TTC549 (cell line): ENCODE measurements at regions not wholly inside any gene's neighbourhood (a gene's known extent, or its start where the extent isn't known, plus 50 kb on each side); places are given as distances from the start of the nearest gene placed in this dataset.

ENCODE experiments used
- FAIRE-seq: peaks from 2 replicates; lab custom pipeline; 2012; peaks lifted over from hg19 to GRCh38; lab: Jason Lieb, UNC

GRCh38 chr14:27096091-27096490 lies 498.3 kb upstream of the NOVA1 start:
- no peak for FAIRE-seq

DNA sequence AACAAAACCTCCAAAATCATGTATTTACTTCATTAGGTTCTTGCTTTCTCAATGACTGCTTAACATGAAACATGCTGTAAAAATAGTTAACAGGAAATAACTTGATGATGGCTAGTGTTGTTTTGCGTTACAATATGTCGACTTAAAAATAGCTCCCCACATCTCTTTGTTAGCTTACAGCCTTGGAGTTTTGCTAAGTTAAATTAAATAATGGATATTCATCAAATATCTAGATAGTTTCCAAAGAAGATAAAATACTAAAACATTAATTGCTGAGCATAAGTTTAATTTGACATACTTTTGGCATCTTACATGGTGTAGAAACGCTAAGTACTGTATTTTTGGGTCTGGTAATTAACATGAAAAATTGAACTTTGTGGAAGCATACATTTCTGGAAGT lies 500.6 kb upstream of the NOVA1 start:
- no peak for FAIRE-seq

GRCh38 chr14:27114180-27114579 lies 516.3 kb upstream of the NOVA1 start:
- FAIRE-seq: no peak

DNA sequence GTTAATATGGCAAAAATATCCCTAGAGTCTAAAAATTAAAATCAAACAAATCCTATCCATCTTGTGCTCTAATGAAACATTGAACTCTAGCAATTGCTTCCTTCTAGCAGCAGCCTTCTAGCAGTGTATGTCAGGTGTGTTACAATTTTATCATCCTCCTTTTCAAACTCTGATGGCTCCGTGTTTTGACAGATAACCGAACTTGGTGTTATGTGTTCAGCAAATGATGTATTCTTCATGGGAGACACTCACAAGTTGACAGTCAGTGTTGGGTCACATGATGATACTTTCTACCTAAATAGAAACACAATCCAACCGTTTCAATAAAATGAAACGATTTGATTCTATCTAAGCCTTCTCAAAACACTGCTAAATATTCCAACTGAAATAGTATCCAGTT lies 525.3 kb upstream of the NOVA1 start:
- no peak for FAIRE-seq

GRCh38 chr14:27127838-27128237 lies 530.0 kb upstream of the NOVA1 start:
- FAIRE-seq: no peak

- no peak for FAIRE-seq
These were observed 536.4 kb upstream of the NOVA1 start for GRCh38 chr14:27134200-27134599.

- no peak for FAIRE-seq
These were observed 547.3 kb upstream of the NOVA1 start for GRCh38 chr14:27145170-27145569.

DNA sequence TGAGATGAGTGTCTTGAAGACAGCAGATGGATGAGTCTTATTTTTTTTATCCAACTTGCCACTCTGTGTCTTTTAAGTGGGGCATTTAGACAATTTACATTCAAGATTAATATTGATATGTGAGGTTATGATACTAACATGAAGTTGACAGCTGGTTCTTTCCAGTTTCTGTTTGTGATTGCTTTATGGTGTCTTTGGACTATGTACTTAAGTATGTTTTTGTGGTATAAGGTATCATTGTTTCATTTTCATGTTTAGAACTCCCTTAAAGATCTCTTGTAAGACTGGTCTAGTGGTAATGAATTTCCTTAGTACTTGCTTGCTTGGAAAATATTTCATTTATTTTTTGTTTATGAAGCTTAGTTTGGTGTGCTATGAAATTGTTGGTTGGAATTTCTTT lies 550.3 kb upstream of the NOVA1 start:
- no peak for FAIRE-seq

DNA sequence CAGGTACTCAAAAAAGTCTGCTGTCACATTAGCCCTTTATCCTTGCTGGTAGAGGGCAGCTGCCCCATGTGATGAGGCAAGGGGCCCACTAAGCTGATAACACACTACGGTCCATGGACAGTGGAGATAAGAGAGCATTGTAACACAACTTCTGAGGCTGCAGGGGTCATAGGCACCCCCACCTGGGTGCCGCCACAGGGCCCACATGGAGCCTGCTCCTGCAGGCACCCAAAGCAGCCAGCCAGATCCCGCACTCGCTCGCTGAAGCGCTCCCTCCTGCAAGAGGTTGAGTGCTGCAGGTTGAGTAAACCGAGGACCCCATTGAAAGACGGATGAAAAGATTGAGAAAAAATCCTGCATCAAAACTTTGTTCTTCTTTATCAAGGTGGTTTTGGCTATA lies 566.3 kb upstream of the NOVA1 start:
- no peak for FAIRE-seq

DNA sequence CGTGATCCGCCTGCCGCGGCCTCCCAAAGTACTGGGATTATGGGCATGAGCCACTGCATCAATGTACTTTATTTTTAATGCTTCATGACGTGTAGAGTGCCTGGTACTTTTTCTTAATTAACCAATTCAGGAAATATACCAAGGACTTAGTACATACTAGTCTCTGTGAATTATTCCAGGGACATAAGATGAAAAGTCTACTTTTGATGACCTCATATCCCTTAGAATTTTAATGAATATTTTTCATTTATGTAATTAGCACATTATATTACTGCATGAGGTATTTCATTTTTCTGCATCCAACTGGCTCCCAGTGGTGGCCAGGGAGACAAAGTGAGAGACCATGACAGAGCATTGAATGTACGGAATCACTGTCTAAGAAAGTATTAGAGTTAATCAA lies 577.7 kb upstream of the NOVA1 start:
- no peak for FAIRE-seq

- FAIRE-seq: no peak
These were observed 583.5 kb upstream of the NOVA1 start for GRCh38 chr14:27181333-27181732.

DNA sequence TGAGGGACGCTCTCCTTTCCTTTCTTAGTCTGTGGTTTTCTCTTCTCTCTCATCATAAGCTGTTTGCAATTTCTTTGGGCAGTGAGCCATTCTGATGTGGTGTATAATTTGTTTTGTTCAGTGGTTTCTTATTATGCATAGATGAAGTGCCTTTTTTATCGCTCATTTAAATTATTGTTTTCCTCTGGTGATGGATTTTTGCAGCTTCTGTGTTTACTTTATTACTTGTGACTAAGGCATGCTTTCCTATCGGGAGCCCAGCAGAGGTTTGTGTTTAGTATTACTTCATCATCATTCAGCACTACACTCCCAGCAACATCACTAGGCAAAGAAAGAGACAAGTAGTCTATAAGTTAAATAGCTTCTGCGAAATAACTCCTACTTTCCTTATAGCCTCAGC lies 586.6 kb upstream of the NOVA1 start:
- FAIRE-seq: no peak

- no peak for FAIRE-seq
These were observed 588.2 kb upstream of the NOVA1 start for GRCh38 chr14:27186048-27186447.

GRCh38 chr14:27187136-27187535 lies 589.3 kb upstream of the NOVA1 start:
- FAIRE-seq: no peak

DNA sequence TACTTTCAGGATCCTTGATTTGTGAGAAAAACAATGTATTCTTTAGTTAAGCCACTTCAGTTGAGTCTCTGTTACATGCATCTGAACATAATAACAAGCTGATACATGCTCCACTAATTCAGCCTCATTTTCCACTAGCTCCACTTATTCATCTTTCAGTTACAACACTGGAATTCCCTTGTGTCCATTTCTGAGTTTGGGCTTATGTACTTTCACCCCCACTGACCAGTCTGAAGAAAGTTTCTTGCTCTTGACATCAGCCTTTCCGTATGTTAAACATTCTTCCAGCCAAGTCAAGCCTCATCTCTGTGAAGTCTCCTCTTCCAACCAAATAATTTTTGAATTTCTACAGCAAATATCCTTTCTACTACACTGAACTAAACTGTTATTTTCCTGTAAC lies 592.5 kb upstream of the NOVA1 start:
- FAIRE-seq: no peak

GRCh38 chr14:27199272-27199671 lies 601.4 kb upstream of the NOVA1 start:
- FAIRE-seq: no peak

DNA sequence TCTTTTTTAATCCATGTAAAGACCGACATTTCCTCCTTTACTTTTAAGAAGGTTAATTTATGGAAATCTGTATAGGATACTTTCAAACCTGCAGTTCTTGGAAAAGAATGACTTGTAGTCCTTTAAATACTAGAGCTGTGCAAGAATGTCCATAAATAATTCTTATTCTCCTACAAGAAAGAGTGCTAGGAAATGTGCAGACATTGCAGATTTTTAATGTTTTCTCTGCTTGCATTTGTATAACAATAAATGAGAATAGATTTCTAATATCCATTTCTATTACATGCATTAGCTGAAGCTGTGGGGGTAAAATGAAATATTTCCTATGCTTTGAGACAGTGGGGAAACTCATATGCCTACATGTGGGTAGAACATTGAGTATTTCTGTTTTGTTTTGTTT lies 607.2 kb upstream of the NOVA1 start:
- FAIRE-seq: no peak

GRCh38 chr14:27211741-27212140 lies 613.9 kb upstream of the NOVA1 start:
- FAIRE-seq: no peak

DNA sequence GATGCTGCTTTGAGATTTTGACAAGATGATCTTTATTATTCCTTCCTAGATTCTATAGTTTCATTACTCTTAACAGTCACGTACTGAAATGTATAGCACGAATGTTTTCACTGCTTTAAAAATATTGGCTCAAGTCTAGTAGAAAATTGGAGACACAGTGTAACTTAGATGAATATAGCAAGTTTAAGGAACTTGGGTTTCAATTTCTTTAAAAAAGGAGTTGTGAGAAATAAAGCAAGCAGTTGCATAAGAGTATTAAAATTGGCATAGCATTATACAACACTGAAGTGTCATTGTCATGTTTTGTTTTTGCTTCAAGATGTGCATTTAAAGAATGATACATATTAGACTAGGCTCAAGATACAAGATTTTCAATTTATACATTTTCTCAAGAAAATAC lies 624.8 kb upstream of the NOVA1 start:
- no peak for FAIRE-seq

DNA sequence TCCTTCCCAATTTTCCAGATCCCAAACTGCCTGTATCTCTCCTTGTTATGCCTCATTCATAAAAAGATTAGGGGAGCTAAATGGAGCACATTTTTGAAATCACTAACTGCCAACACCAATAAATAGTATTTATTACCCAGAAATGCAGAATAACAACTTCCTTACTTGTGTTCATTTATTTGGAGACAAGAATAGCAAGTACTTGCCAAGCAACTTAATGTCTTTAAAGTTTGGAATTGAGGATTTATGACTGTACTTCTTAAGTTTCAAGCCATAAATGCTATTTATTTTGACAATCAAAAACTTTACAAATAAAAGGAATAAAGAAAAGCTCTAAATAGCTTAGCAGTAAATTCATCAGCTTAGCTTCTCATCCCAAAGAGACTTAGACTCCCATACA lies 626.1 kb upstream of the NOVA1 start:
- FAIRE-seq: no peak

DNA sequence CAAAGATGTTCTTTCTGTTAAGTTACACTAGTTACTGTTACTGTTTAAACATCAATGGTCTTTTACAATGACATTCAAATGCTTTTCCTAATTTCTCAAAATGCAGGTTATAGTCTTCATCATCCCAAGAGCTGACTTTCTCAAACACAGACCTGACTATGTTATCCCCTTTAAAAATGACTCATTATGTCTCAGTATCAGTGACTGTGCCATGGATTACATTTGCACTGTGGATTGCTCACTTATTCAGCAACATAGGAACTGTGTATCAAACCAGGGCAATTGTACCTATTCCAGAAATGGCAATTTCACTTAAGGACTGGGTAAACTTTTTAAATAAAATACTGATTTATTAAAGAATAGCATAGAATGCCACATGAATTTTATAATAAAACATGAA lies 630.2 kb upstream of the NOVA1 start:
- FAIRE-seq: no peak

GRCh38 chr14:27234331-27234730 lies 636.5 kb upstream of the NOVA1 start:
- no peak for FAIRE-seq

DNA sequence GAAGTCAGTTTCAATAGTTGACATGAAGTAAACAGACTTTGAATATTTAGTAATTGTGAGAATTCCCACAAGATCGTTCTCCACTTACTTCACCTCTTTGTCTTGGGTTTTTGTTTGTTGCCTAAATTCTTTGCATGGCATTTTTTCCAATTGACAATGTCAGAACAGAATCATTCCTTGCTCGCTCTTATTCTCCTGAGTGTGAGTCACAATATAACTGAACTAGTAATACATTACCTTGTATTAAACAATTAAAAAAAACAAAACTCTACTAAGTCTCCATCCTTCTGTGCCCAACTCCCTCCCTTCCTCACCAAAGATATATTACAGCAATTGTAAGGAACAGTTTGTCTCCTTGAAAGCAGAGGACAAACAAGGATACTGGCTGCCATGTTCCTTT lies 638.8 kb upstream of the NOVA1 start:
- no peak for FAIRE-seq

DNA sequence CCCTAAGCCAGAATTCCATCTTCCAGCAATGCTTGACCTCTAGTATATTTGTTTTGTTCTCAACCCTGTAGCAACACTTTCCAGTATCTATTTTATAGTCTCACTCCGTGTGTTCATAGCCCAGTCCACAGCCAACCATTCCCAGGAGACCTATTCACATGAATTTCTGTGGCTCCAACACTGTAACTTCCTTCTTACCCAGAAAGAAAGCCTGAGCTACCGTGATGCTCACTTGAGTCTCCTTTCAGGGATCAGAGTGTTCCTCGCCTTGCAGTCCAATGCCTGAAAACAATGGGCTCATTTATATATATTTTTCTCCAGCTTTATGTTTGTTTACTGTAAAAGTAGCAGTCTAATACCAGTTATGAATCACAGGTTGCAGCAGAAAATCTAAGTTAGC lies 645.0 kb upstream of the NOVA1 start:
- no peak for FAIRE-seq

DNA sequence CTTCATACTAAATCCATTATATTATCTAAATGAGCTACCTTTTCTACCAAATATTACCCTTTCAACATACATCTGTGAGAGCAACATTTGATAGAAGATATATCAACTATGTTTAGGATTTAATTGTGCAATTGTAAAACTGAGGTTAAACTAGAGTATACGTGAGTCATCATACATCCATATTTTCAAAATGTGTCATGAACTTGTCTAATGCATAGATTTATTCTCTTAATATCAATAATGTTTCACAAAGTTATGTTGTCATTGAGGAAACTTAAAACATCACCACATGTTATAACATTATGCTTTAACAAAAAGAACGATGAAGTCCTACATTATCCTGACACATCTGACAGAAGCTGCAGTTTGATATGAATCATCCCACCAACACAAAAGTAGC lies 645.5 kb upstream of the NOVA1 start:
- FAIRE-seq: no peak

DNA sequence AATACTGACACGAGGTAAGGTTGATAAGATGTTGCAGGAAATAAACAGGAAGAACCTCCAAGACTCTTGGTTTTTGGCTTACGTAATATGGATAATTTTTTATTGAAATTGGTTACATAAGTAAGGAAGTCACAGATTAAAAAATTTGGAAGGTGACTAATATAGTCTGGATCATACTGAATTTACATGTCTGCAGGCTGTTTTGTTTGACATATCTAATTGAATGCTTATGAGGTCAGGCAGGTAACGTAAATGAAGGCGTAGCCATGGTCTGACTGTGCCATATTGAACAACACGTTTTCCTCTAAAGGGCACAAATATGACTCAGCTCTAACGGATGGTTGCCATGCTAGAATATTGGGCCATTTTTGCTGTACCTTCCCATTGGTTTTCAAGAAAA lies 648.1 kb upstream of the NOVA1 start:
- FAIRE-seq: no peak
